ENCODE measurements at regions not wholly inside any gene's neighbourhood (a gene's known extent, or its start where the extent isn't known, plus 50 kb on each side); places are given as distances from the start of the nearest gene placed in this dataset.
A peak's percentile ranks its signal among the peaks of the same experiment; 100 is the strongest.

DNA sequence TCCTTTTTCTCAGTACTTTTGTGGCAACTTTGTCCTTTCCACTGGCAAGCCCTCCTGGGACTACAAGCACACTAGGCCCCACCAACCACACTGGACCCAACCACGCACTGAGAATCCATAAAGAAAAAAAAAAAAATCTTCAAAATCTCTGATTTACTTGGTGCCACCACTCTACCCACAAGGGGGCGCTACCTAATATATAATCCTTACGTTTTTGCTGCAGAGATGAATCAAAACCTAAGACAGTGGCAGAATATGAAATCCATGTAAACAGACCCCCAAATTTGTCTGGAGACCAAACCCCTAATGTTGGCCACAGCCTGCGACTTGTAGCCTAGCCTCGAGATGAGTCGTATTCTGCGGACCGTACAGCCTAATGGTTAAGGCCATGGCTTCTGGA lies 63.5 kb upstream of the ARHGAP36 start:
- Histone ChIP-seq H3K9me2 (replicated peaks; ENCODE audit: insufficient read depth, low read length) (no peaks in the 10 kb centered on the region), H3K79me2 (ENCODE audit: insufficient read depth, low read length) (no peaks in the 10 kb centered on the region), H3K9me3 (ENCODE audit: insufficient read depth, low read length) (no peaks in the 10 kb centered on the region), H3K27ac (ENCODE audit: low read depth, low read length) (no peak overlapping the region), H2AFZ (ENCODE audit: low read depth, low read length, severe bottlenecking) (no peak overlapping the region), H3F3A (ENCODE audit: insufficient read depth) (no peaks in the 10 kb centered on the region), H4K20me1 (ENCODE audit: low read depth, low read length) (no peaks in the 10 kb centered on the region), H3K4me2 (ENCODE audit: low read depth, low read length, poor library complexity, severe bottlenecking) (no peak overlapping the region), H3K9ac (ENCODE audit: low read length) (no peak overlapping the region), H3K27me3 (ENCODE audit: low read length) (no peaks in the 10 kb centered on the region), H3K36me3 (ENCODE audit: low read length) (no peaks in the 10 kb centered on the region), H3K4me3 (ENCODE audit: insufficient read depth, low read length, poor library complexity, severe bottlenecking) (no peak overlapping the region)
- TF ChIP-seq EZH2phosphoT487 (conservative IDR thresholded peaks at IDR 0.05; ENCODE audit: low read length): no peak
- TF ChIP-seq, protein P1, sequence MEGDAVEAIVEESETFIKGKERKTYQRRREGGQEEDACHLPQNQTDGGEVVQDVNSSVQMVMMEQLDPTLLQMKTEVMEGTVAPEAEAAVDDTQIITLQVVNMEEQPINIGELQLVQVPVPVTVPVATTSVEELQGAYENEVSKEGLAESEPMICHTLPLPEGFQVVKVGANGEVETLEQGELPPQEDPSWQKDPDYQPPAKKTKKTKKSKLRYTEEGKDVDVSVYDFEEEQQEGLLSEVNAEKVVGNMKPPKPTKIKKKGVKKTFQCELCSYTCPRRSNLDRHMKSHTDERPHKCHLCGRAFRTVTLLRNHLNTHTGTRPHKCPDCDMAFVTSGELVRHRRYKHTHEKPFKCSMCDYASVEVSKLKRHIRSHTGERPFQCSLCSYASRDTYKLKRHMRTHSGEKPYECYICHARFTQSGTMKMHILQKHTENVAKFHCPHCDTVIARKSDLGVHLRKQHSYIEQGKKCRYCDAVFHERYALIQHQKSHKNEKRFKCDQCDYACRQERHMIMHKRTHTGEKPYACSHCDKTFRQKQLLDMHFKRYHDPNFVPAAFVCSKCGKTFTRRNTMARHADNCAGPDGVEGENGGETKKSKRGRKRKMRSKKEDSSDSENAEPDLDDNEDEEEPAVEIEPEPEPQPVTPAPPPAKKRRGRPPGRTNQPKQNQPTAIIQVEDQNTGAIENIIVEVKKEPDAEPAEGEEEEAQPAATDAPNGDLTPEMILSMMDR (IDR thresholded peaks at IDR 0.05; ENCODE audit: insufficient read depth, low read length, poor library complexity, severe bottlenecking): peak; percentile 27

GRCh38 chrX:130995439-130995838 lies 62.7 kb upstream of the ARHGAP36 start:
- H3K79me2 ChIP-seq (ENCODE audit: insufficient read depth, low read length): no peaks in the 10 kb centered on the region
- H3K9ac ChIP-seq (ENCODE audit: low read length): no peak overlapping the region
- no peaks in the 10 kb centered on the region for H3K27me3 ChIP-seq (ENCODE audit: low read length)
- H2AFZ ChIP-seq (ENCODE audit: low read depth, low read length, severe bottlenecking): no peak overlapping the region
- no peaks in the 10 kb centered on the region for H3K9me3 ChIP-seq (ENCODE audit: insufficient read depth, low read length)
- no peaks in the 10 kb centered on the region for H3F3A ChIP-seq (ENCODE audit: insufficient read depth)
- no peak overlapping the region for H3K27ac ChIP-seq (ENCODE audit: low read depth, low read length)
- H3K4me3 ChIP-seq (ENCODE audit: insufficient read depth, low read length, poor library complexity, severe bottlenecking): no peak overlapping the region
- no peak overlapping the region for H3K4me2 ChIP-seq (ENCODE audit: low read depth, low read length, poor library complexity, severe bottlenecking)
- TF ChIP-seq, protein P1 (IDR thresholded peaks at IDR 0.05; ENCODE audit: insufficient read depth, low read length, poor library complexity, severe bottlenecking): no peak
- TF ChIP-seq EZH2phosphoT487 (conservative IDR thresholded peaks at IDR 0.05; ENCODE audit: low read length): no peak
- no peaks in the 10 kb centered on the region for H4K20me1 ChIP-seq (ENCODE audit: low read depth, low read length)
- H3K9me2 ChIP-seq (replicated peaks; ENCODE audit: insufficient read depth, low read length): no peaks in the 10 kb centered on the region
- H3K36me3 ChIP-seq (ENCODE audit: low read length): no peaks in the 10 kb centered on the region

DNA sequence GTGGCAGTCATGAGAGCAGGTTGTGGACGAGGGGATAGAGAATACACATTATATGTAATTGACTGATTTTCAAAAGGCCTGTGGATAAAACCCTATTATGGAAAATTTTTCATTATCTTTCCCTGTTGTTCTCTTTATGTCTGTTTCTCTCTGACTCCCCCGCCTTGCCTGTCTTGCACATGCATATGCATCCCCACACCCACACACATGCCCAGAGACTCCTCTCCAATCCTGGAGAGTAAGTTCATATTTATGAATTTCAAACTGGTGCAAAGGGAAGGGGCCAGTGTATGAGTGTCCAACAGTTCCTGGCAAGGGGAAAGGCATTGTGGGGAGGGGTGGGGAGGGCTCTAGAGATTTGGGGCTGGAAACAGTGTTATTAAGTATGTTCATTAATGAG lies 60.8 kb upstream of the ARHGAP36 start:
- Histone ChIP-seq H3F3A (ENCODE audit: insufficient read depth) (no peaks in the 10 kb centered on the region), H3K4me3 (ENCODE audit: insufficient read depth, low read length, poor library complexity, severe bottlenecking) (no peak overlapping the region), H3K36me3 (ENCODE audit: low read length) (no peaks in the 10 kb centered on the region), H3K9me3 (ENCODE audit: insufficient read depth, low read length) (no peaks in the 10 kb centered on the region), H3K9ac (ENCODE audit: low read length) (no peak overlapping the region), H4K20me1 (ENCODE audit: low read depth, low read length) (no peaks in the 10 kb centered on the region), H3K79me2 (ENCODE audit: insufficient read depth, low read length) (no peaks in the 10 kb centered on the region), H3K4me2 (ENCODE audit: low read depth, low read length, poor library complexity, severe bottlenecking) (no peak overlapping the region), H3K27ac (ENCODE audit: low read depth, low read length) (no peak overlapping the region), H2AFZ (ENCODE audit: low read depth, low read length, severe bottlenecking) (no peak overlapping the region), H3K27me3 (ENCODE audit: low read length) (no peaks in the 10 kb centered on the region), H3K9me2 (replicated peaks; ENCODE audit: insufficient read depth, low read length) (no peaks in the 10 kb centered on the region)
- TF ChIP-seq, protein P1 (IDR thresholded peaks at IDR 0.05; ENCODE audit: insufficient read depth, low read length, poor library complexity, severe bottlenecking): no peak
- no peak for TF ChIP-seq EZH2phosphoT487 (conservative IDR thresholded peaks at IDR 0.05; ENCODE audit: low read length)
